ENCODE measurements at regions not wholly inside any gene's neighbourhood (a gene's known extent, or its start where the extent isn't known, plus 50 kb on each side); places are given as distances from the start of the nearest gene placed in this dataset.

- no peaks in the 10 kb centered on the region for H3K9me3 ChIP-seq (ENCODE audit: control insufficient read depth, low read length)
- no peaks in the 10 kb centered on the region for H3K27me3 ChIP-seq (ENCODE audit: control insufficient read depth, insufficient read depth, low read length, poor library complexity, severe bottlenecking)
- H3K36me3 ChIP-seq (ENCODE audit: control insufficient read depth, insufficient read depth, low read length), result no peaks in the 10 kb centered on the region
- Mint-ChIP-seq H3K27me3 (ENCODE audit: insufficient read depth) (no peaks in the 10 kb centered on the region), H3K9me3 (peaks cover 2% of the 10 kb centered on the region), H3K36me3 (ENCODE audit: low read depth) (no peaks in the 10 kb centered on the region), H3K27ac (no peak overlapping the region), H3K4me1 (peaks cover 20% of the 10 kb centered on the region), H3K4me3 (no peak overlapping the region)
- no peak overlapping the region for H3K9ac ChIP-seq (ENCODE audit: extremely low read depth, low read length, poor library complexity, severe bottlenecking)
- 100% methylated on average over 1 of the region's 1 CpG; no CpG with 5 or more reads in 1 of the 2 experiments for WGBS, 2 experiments (ENCODE audit: insufficient coverage in 1 of 2, insufficient read length in 1 of 2)
- no peak for TF ChIP-seq CTCF (conservative IDR thresholded peaks at IDR 0.05)
- H3K4me1 ChIP-seq (ENCODE audit: control insufficient read depth, insufficient read depth, low read length), result peaks cover 3% of the 10 kb centered on the region
- no peak overlapping the region for H3K27ac ChIP-seq (ENCODE audit: low read depth, low read length)
- no peak overlapping the region for H3K4me3 ChIP-seq (ENCODE audit: low read length)
- DNase-seq, result no peak
Observed at GRCh38 chr11:42825598-42825997, 486.2 kb upstream of the API5 start.

GRCh38 chr11:42827845-42828244 lies 484.0 kb upstream of the API5 start:
- Mint-ChIP-seq H3K27ac (no peak overlapping the region), H3K36me3 (ENCODE audit: low read depth) (no peaks in the 10 kb centered on the region), H3K27me3 (ENCODE audit: insufficient read depth) (no peaks in the 10 kb centered on the region), H3K4me3 (no peak overlapping the region), H3K9me3 (no peaks in the 10 kb centered on the region), H3K4me1 (peaks cover 16% of the 10 kb centered on the region)
- H3K9me3 ChIP-seq (ENCODE audit: control insufficient read depth, low read length), result no peaks in the 10 kb centered on the region
- H3K9ac ChIP-seq (ENCODE audit: extremely low read depth, low read length, poor library complexity, severe bottlenecking), result no peak overlapping the region
- H3K4me1 ChIP-seq (ENCODE audit: control insufficient read depth, insufficient read depth, low read length), result peaks cover 3% of the 10 kb centered on the region
- H3K27ac ChIP-seq (ENCODE audit: low read depth, low read length), result no peak overlapping the region
- H3K27me3 ChIP-seq (ENCODE audit: control insufficient read depth, insufficient read depth, low read length, poor library complexity, severe bottlenecking), result no peaks in the 10 kb centered on the region
- TF ChIP-seq CTCF (conservative IDR thresholded peaks at IDR 0.05), result no peak
- H3K36me3 ChIP-seq (ENCODE audit: control insufficient read depth, insufficient read depth, low read length), result no peaks in the 10 kb centered on the region
- no peak overlapping the region for H3K4me3 ChIP-seq (ENCODE audit: low read length)
- 60 to 83% methylated on average over 1 to 2 of the region's 2 CpGs for WGBS, 2 experiments (ENCODE audit: insufficient coverage in 1 of 2, insufficient read length in 1 of 2)
- no peak for DNase-seq

DNA sequence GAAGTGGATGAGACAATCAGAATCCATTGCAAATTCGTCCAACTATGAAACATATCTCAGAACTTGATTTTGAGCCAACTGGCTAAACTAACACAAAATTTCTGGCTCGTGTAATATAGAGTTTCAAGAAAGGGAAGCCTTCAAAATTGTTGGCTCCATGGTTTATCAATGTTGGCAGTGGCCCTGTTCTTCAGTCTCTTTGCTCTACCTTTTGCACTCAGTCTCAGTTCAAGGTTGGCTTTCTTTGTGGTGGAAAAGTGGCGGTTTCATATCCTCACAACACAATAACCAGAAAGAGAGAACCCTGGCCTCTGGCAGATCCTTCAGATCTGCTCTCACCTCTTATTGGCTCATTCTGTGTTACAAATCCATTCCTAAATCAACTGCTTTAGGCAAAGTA lies 473.8 kb upstream of the API5 start:
- WGBS, 2 experiments (ENCODE audit: insufficient coverage in 1 of 2, insufficient read length in 1 of 2), result 93 to 95% methylated on average over 2 to 3 of the region's 3 CpGs
- peaks cover 3% of the 10 kb centered on the region for H3K9me3 Mint-ChIP-seq

More for the DNA sequence above, 473.8 kb upstream of the API5 start:
- no peaks in the 10 kb centered on the region for H3K36me3 Mint-ChIP-seq (ENCODE audit: low read depth)
- peaks cover 5% of the 10 kb centered on the region for H3K4me1 ChIP-seq (ENCODE audit: control insufficient read depth, insufficient read depth, low read length)
- peaks cover 8% of the 10 kb centered on the region for H3K4me1 Mint-ChIP-seq
- H3K9me3 ChIP-seq (ENCODE audit: control insufficient read depth, low read length), result peaks cover 4% of the 10 kb centered on the region
- H3K27ac Mint-ChIP-seq, result no peak overlapping the region
- H3K36me3 ChIP-seq (ENCODE audit: control insufficient read depth, insufficient read depth, low read length), result no peaks in the 10 kb centered on the region
- DNase-seq, result no peak
- H3K27ac ChIP-seq (ENCODE audit: low read depth, low read length), result no peak overlapping the region
- H3K4me3 ChIP-seq (ENCODE audit: low read length), result no peak overlapping the region
- H3K27me3 Mint-ChIP-seq (ENCODE audit: insufficient read depth), result no peaks in the 10 kb centered on the region
- H3K27me3 ChIP-seq (ENCODE audit: control insufficient read depth, insufficient read depth, low read length, poor library complexity, severe bottlenecking), result no peaks in the 10 kb centered on the region
- no peak overlapping the region for H3K4me3 Mint-ChIP-seq
- no peak overlapping the region for H3K9ac ChIP-seq (ENCODE audit: extremely low read depth, low read length, poor library complexity, severe bottlenecking)
- TF ChIP-seq CTCF (conservative IDR thresholded peaks at IDR 0.05), result no peak
